ENCODE measurements at regions not wholly inside any gene's neighbourhood (a gene's known extent, or its start where the extent isn't known, plus 50 kb on each side); places are given as distances from the start of the nearest gene placed in this dataset.

- DNase-seq (ENCODE audit: extremely low read depth in 1 of 11, low read depth in 9 of 11, low spot score in 4 of 11), result no peak
Observed at GRCh38 chr14:98835051-98835824, 436.8 kb downstream of the BCL11B start.

DNA sequence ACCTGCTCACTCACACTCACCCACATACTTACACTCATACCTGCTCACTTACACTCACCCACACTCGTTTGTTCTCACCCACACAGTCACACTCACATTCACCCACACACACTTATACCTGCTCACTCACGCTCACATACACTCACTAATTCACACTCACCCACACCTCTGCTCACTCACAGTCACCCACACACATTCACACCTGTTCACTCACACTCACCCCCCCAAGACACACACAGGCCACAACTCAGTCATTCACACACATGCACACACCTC, 436.2 kb downstream of the BCL11B start:
- DNase-seq (ENCODE audit: extremely low read depth in 1 of 11, low read depth in 9 of 11, low spot score in 4 of 11), result no peak

DNA sequence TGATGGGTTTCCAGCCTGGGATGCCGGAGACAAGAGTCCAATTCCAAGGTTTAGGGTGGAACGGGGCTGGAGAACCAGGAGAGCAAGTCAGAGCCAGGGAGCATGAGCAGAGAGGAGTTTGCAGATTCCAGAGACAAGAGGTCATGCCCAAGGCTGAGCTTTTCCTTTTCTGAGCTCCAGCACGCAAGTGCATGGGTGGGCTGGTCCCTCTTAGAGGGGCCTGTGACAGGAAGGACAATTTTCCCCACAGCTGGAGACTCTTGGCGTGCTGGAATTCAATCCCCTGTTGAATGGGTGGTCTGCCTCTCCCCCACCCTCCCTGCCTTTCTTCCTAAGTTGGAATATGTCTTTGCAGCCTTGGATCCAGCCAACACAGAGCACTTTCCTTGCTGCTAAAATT, 431.9 kb downstream of the BCL11B start:
- no peak for DNase-seq (ENCODE audit: extremely low read depth in 1 of 11, low read depth in 9 of 11, low spot score in 4 of 11)

- no peak for DNase-seq (ENCODE audit: extremely low read depth in 1 of 11, low read depth in 9 of 11, low spot score in 4 of 11)
Observed at GRCh38 chr14:98840511-98840910, 431.5 kb downstream of the BCL11B start.

DNA sequence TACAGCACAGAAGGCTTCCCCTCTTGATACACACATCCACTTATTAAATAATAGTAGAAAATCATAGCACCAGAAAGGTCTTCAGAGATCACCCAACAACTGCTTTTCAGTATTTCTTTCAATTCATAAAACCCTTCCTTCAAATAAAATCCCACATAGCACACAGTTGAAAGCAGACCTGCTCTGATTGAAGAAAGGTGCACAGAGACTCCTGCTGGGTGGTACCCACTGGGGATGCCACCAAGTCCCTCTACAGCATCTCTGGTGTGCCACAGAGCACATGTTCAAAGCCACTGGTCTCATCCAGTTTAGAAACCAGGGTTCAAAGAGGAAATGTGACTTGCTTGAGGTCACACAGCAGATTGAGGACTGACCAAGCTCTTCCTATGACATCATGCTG, 427.5 kb downstream of the BCL11B start:
- no peak for DNase-seq (ENCODE audit: extremely low read depth in 1 of 11, low read depth in 9 of 11, low spot score in 4 of 11)

GRCh38 chr14:98847521-98848468, 424.2 kb downstream of the BCL11B start:
- DNase-seq (ENCODE audit: extremely low read depth in 1 of 11, low read depth in 9 of 11, low spot score in 4 of 11), result no peak

- DNase-seq (ENCODE audit: extremely low read depth in 1 of 11, low read depth in 9 of 11, low spot score in 4 of 11), result no peak
Observed at GRCh38 chr14:98853063-98853729, 418.8 kb downstream of the BCL11B start.

DNA sequence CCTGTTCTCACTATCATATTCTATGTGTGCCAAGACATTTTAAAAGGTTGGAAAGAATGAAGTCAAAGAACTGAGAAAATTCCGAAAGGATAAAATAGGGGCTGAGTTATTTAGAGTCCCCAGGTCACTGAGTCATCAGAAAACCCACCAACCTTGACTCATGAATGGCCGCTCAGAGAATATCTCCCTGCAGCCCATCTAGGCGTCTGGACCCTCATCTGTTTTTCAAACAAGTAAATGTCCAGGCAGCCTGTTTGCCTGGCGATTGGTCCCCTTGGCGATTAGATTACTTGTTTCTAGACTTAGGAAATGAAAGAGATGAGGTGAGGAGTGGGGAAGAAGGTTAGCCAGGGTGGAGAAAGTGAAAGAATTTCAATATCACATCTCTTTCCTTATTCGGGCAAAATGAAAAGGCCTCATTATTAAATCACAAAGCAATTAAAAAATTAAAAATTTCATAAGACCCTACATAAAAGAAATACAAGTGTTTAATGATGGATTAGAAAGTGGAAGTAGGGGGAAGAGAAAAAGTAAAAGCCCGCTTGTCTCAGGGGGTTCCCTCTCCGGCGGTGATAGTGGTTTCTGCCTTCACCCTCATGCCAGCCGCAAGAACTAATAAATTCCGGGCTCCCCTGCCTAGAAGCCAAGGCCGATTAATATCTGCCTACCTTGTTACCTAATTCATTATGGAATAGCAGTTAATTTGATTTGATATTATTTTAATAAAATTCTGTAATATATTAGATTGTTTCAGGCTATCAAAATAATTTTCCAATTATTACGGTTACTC, 415.9 kb downstream of the BCL11B start:
- DNase-seq (ENCODE audit: extremely low read depth in 1 of 11, low read depth in 9 of 11, low spot score in 4 of 11), result no peak

GRCh38 chr14:98858158-98858557, 413.8 kb downstream of the BCL11B start:
- no peak for DNase-seq (ENCODE audit: extremely low read depth in 1 of 11, low read depth in 9 of 11, low spot score in 4 of 11)

DNA sequence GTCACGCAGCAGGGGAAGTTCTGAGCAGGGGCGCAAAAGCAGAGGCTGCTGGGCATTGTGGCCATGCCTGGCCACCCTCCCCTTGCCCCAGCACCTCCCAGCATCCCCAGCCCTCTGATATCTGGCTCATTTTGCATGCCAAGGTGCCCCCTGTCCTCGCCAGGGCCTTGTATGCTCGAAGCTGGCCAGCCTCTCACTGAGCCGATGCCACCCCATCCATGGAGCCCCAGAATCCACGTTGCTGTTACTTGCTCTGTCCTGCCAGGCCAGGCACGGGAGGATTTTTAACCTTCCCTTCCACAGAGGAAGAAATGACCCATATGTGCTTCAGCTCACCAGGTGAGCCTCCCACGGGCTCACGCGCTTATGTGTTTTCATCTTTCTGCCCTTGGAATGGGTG, 413.4 kb downstream of the BCL11B start:
- DNase-seq (ENCODE audit: extremely low read depth in 1 of 11, low read depth in 9 of 11, low spot score in 4 of 11), result no peak

DNA sequence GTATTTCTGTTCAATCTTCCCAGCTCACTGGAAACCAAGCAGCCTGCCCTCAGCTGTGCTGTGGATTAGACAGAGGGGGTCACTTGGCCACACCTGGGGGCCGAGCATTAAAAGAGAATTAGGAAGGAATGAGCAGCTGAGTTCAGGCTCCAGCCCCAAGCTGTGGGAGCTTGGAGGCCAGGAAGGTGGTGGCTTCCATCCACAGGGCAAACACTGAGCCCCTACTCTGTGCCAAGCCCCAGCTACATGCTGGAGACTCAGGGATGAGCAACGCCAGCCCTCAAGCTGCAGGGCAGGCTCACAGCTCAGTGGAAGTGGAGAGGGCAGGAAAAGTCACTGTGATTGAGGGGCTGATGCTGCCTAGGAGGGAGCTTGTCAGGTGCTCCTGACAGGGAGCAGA, 412.7 kb downstream of the BCL11B start:
- no peak for DNase-seq (ENCODE audit: extremely low read depth in 1 of 11, low read depth in 9 of 11, low spot score in 4 of 11)

- DNase-seq (ENCODE audit: extremely low read depth in 1 of 11, low read depth in 9 of 11, low spot score in 4 of 11), result no peak
Observed at GRCh38 chr14:98864211-98864610, 407.8 kb downstream of the BCL11B start.

- no peak for DNase-seq (ENCODE audit: extremely low read depth in 1 of 11, low read depth in 9 of 11, low spot score in 4 of 11)
Observed at GRCh38 chr14:98867146-98867545, 404.9 kb downstream of the BCL11B start.

DNA sequence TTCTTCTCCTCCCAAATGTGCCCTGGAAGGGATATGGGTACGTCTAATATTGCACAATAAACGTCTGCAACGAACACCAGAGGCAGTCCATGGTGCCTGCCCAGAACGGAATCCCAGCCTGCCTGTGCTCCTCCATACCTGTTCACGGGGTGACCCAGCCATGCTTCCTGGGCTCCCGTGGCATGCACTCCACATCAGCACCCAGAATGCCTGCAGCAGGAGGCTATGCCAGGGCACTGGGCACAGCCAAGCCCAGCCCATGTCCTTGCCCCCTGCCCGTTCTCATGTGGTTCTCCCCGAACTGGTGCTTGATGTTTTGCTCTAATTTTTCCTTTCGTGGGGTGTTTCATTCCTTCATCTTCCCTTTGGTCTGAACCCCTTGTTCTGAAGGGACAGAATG, 404.3 kb downstream of the BCL11B start:
- no peak for DNase-seq (ENCODE audit: extremely low read depth in 1 of 11, low read depth in 9 of 11, low spot score in 4 of 11)

- no peak for DNase-seq (ENCODE audit: extremely low read depth in 1 of 11, low read depth in 9 of 11, low spot score in 4 of 11)
Observed at GRCh38 chr14:98868866-98869265, 403.1 kb downstream of the BCL11B start.

DNA sequence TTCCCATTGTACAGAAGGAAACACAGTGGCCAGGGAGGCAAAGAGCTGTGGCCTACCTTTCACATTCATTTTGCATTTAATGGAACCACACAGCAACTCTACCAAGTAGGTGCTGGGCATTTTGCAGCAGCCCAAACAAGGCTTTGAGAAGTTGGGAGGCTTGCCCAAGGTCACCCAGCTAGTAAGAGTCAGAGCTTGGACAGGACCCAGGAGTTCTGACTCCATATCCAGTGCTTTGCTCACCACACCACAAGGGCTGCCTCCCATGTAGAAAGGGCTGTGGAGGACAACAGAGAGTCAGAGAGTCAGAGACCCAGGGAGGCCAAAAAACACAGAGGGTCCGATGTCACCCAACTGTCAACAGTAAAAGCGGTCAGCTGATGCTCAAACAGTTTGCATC, 400.2 kb downstream of the BCL11B start:
- DNase-seq (ENCODE audit: extremely low read depth in 1 of 11, low read depth in 9 of 11, low spot score in 4 of 11), result peak in 3 of 11 donors; percentile 13 to 28 (median 26)

GRCh38 chr14:98877065-98877464, 394.9 kb downstream of the BCL11B start:
- DNase-seq (ENCODE audit: extremely low read depth in 1 of 11, low read depth in 9 of 11, low spot score in 4 of 11), result no peak

GRCh38 chr14:98878282-98878681, 393.7 kb downstream of the BCL11B start:
- DNase-seq (ENCODE audit: extremely low read depth in 1 of 11, low read depth in 9 of 11, low spot score in 4 of 11), result no peak

- DNase-seq (ENCODE audit: extremely low read depth in 1 of 11, low read depth in 9 of 11, low spot score in 4 of 11), result no peak
Observed at GRCh38 chr14:98886982-98887381, 385.0 kb downstream of the BCL11B start.
